ENCODE measurements at regions not wholly inside any gene's neighbourhood (a gene's known extent, or its start where the extent isn't known, plus 50 kb on each side); places are given as distances from the start of the nearest gene placed in this dataset.
A peak's percentile ranks its signal among the peaks of the same experiment; 100 is the strongest.

DNA sequence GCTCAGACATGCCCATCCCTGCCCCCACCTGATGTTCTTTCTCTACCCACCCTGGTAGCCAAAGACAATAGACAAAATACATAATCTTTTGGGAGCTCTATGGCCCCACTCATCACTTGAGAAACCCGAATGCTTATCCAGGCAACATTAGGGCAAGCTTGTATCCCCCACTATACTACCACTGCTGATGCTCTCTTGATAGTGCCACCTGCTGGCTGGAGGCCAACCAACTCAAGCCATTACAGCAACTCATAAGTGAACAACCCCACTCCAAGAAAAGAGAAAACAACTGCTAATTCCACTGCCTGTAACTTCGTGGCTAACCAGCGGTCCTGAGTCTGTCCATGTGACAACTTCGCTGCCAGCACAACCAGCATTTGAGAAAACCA, 342.5 kb upstream of the TGFBR2 start:
- DNase-seq (ENCODE audit: low spot score), result no peak

DNA sequence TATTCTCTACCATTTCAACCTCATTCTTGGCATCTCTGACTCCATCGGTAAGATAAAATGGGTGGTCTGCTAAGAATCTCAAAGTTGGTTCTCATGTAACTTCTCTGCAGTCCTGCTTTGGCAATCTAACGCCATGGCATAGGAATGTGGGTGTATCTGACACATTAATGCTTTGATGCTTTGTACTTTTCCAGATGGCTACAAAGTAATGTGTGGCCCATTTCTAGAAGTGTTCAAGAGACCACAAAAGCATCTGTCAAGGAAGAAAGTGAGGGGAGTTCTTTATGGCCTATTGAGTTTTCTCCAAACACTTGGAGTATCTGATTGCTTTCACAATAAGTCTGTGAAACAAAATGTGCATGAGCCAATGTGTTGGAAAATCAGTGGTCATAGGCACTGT, 339.9 kb upstream of the TGFBR2 start:
- DNase-seq (ENCODE audit: low spot score), result no peak

DNA sequence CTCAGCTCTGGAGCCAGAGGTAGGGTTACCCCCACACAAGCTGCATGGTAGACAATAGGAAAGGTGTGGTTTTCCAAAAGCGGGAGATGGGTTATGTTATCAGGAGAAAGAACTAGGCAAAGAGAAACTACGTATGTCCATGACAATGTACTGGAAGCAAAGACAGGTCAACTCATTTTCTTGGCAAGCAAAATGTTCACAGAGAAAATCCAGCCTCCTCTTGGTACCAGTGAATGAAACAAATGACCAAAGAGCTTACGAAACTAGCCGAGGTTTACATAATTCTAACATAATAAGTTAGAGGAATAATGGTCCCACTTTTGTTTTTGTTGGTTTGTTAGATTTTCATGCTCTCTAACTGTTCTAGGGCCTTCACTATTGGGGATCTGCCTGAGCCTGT, 338.1 kb upstream of the TGFBR2 start:
- DNase-seq (ENCODE audit: low spot score), result no peak

DNA sequence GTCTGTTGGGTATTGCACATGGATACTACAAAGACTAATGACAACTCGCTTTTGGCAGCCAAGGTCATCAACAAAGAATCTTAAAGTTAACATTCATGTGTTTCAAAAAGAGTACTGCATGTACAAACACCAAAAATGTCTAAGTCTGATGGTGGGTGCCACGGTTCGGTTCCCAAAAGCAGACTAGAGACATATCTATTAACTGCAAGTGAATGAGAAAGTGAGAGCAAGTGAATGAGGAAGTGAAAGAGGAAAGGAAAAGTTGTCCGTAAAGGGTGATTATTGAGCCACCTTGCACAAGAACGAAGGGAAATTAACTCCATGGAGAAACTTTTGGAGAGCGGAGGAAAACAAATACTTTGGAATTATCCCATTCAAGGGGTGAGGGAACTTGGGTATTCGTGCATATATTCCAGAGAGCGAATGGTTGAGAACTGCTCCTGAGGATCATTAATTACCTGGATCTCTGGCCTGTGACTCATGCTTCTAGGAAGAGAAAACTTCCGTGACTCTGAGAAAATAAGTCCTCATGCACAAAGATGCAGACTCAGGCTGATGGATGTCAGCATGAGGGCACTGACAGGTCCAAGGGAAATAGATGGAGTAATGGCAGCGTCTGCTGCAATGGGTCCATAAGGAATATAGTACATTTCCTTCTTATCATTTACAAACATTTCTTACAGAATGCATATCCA, 336.5 kb upstream of the TGFBR2 start:
- DNase-seq (ENCODE audit: low spot score), result no peak

DNA sequence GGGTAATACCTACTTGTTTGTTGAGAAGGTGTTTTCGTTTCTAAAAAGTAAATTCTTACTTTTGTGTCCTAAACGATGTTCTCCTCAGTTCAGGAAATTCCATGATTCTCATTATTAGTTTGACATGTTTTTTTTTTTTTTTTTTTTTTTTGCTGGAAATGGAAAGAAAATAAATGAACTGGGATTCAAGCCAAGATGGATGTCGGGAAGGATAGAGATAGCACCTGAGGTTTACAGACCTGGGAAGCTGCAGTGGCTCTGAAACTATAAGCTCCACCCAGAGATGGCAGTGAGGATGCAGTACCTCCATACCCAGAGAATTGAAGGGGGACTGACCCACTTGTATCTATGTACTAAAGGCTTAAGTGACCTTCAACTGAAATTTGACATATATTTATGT, 334.6 kb upstream of the TGFBR2 start:
- DNase-seq (ENCODE audit: low spot score), result no peak

DNA sequence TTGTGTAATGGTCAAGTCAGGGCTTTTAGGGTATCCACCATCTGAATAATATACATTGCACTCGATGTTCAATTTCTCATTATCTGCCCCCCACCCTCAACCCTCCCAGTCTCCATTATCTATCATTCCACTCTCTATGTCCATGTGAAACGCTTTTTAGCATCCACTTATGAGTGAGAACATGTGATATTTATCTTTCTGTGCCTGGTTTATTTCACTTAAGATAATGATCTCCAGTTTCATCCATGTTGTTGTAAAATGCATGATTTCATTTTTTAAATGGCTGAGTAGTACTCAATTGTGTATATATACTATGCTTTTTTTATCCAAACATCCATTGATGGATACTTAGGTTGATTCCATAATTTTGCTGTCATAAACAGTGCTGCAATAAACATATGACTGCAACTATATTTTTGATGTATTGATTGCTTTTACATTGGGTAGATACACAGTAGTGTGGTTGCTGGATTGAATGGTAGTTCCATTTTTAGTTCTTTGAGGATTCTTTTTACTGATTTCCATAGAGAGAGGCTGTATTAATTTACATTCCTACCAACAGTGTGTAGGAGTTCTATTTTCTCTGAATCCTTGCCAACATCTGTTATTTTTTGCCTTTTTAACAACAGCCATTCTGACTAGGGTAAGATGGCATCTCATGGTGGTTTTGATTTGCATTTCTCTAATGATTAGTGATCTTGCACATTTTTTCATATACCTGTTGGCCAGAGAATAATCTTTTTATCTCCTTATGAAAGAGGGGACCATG, 332.9 kb upstream of the TGFBR2 start:
- no peak for DNase-seq (ENCODE audit: low spot score)

DNA sequence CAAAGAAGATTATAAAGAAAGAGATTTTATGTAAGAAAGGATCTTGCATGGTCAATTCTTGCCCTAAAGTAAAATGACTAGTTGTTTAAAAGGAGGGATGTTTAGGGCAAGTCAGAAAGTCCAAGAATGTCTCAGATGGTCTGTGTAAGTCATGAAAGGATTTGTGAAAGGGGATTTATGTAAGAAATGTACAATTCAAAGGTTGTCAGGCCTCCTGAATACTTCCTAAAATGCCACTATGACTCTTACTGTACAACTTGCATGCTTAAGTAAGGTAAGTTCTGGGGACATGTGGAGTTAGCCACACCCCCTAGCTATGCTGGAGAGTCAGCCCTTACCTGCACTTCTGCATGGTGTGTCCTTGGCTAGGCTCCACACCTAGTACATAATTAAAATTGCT, 328.9 kb upstream of the TGFBR2 start:
- no peak for DNase-seq (ENCODE audit: low spot score)

DNA sequence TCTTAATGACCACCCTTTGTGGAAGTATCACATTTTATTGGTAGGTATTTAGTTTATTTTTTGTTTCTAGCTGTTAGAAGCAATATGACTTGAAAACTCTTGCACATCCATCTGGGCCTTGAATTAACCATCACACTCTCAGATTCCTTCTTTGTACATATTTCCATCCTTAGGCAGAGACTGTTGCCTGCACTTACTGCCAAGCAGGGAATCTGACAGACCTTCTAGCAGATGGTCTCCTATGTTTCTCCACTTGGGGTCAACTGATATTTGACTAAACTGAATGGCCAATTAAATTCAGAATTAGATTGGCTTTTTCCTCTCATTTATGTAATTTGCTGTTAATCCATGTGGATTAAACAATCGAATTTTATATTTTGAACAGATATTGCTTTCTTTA, 324.9 kb upstream of the TGFBR2 start:
- no peak for DNase-seq (ENCODE audit: low spot score)

DNA sequence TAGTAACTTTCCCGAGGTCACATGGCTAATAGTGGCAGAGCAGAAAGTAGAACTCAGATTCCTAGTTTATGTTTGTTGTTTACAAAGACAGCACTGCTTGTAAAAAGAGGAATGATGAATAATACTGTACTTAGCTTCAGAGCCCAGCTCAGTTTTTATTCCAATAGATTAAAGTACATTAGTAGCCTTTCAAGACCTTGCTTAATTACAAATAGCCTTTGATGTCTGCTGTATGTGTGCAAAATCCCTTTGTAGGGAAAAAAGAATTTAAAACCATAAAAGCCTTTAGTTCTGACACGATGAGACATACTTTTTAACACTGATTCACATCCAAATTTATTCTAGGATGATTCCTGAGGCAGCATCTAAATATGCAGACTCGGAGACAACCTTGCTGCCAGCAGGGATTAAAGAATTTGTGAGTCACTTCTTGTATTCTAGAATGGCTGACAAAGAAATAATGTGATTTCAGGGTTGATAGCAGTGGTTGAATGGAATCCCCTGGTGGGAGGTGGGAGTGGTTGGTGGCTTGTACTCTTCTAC, 324.2 kb upstream of the TGFBR2 start:
- DNase-seq (ENCODE audit: low spot score), result peak; percentile 70

DNA sequence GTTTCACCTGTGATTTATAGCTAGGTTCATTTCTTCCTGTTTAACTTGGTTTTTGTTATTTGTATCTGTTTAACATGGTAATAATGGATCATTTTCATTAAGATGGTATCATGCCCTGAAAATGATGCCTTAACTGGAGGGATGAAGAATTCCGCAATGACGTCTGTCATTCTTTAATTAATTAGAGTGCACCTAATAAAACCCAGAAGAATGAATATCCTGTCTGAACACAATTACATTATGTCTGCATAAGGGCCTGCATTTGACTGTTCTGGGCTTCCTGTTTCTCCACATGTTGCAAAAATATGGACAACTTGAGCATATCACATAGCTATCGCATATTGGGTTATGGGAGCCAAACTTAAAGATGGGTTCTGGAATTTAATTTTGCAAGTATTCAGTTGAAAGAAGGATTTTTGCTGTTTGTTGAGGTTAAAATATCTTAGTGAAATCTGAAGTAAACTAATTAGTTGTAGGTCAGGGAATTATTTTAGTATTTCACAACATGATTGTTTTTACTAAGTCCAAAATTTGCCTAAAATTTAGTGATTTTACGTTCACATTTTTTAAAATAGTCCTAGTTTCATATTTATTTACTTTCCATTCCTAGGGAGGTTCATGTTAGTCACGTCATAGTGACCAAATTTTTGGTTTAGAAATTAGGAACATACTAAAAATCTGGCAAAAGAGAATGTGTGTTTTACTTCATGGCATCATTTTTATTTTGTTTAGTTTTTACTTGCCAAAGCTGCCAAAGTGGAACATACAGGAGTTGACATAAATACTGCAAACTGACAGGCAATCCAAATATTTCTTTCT, 321.0 kb upstream of the TGFBR2 start:
- no peak for DNase-seq (ENCODE audit: low spot score)

DNA sequence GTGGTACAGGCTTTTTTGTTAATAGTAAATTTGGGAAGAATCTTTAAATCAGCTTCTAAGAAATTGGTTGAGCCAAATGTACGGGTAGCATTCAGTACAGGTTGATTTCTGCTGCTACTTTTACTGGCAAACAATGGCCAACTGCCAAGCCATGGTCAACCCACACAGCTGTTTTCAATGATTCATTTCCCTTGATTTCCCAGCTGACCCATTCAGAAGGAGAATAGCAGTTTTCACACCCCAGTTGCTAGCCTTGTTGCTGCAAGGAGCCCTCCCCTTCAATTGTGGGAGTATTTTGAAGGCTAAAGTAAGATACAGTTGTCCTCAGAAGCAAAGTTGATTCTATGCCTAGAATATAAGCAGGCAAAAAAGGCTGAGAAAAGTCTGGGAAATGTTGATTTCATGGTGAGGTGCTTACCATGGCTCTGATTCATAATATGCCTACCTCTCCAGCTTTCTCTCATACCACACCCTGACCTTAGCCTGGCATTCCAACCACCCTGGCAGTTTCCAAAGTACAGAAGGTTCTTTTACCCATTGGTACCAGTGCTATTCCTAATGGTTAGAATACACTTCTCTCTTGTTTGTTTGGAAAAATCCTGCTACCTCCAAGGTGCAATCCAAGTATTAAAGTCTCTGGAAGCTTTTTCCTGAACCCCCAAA, 320.3 kb upstream of the TGFBR2 start:
- DNase-seq (ENCODE audit: low spot score), result peak; percentile 82

DNA sequence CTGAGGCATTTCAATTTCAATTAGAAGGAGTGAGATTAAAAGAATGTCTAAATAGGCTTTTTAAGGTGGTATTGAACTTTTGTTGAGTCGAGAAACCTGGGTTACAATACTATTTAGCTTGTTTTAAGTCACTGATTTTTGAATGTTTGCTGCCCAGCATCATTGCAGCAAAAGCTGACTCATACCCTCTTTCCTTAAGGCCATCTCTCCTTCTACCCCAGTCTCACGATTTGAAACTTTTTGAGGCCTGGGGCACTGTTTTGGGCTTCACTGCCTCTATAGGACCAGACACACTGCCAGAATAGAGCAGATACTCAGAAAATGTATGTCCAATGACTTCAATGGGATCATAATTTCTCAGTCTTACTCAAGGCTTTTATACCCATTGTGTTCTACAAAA, 319.6 kb upstream of the TGFBR2 start:
- DNase-seq (ENCODE audit: low spot score), result no peak

DNA sequence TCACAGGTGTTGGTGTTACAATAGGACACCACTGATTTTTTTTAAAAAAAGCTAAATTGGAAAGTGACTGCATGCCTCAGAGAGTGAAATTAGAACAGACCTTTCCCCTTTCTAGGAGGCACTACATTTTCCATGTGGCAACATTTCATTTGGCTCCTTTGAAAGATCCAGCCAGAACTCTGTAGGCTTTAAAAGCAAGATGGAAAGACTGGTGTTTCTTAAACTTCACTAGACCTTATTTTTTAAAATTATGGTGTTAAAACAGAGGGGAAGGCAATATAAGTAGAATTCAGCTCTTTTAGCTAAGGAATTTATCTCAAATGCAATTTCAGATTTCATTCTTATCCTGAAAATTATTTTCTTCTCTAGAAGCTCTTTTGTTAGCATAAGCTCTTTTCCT, 317.6 kb upstream of the TGFBR2 start:
- no peak for DNase-seq (ENCODE audit: low spot score)

DNA sequence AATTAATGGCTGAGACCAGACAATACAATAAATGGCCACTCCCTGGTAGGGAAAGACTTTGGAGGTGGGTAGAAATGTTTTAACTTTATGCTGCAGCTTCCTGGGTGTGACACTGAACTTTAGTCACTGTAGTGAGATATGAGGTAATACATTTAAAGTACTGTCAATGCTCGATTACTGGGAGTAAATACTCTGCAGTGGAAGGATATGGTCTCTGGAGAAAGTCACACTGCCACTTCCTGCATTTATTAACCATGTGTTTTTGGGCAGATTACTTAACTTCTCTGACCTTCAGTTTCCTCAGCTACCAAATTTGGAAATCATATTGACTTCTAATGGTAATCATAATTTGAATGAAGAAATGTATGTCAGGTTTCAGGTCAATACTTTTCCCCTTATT, 317.1 kb upstream of the TGFBR2 start:
- DNase-seq (ENCODE audit: low spot score), result peak; percentile 67

DNA sequence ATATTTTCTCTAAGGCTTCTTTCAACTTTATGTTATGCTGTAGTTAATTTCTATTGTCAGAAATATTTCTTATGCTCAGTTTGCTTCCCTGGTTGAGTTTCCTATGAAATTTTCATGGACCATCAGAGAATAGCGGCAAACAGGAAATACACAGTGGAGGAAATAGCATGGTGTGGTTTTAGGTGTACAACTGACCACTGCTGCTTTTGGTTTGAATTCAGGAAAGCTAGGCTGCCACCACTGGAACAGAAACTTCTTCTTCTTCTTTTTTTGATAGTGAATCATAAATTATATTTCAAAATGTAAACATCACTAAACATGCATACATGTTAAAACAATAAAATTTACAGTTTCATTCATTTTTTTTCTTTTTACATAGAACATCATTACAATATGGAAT, 316.6 kb upstream of the TGFBR2 start:
- DNase-seq (ENCODE audit: low spot score), result no peak

DNA sequence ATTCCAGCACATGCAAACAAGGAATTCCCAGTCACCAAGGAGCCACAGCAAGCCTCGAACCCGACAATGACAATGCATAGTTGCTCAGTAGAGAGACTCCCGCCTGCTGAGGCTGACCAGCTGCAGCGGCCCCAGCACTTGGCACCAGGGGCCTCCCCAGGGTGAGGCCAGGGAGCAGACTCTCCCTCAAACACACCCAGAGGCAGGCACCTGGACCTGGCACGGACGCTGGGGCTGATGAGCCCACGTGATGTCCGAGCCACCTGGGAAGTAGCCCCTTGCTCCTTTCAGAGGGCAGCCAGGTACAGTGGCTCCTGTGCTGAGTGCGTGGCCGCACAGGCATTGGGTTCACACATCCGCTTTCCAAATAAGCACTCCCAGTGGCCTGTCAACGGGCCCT, 315.9 kb upstream of the TGFBR2 start:
- no peak for DNase-seq (ENCODE audit: low spot score)

DNA sequence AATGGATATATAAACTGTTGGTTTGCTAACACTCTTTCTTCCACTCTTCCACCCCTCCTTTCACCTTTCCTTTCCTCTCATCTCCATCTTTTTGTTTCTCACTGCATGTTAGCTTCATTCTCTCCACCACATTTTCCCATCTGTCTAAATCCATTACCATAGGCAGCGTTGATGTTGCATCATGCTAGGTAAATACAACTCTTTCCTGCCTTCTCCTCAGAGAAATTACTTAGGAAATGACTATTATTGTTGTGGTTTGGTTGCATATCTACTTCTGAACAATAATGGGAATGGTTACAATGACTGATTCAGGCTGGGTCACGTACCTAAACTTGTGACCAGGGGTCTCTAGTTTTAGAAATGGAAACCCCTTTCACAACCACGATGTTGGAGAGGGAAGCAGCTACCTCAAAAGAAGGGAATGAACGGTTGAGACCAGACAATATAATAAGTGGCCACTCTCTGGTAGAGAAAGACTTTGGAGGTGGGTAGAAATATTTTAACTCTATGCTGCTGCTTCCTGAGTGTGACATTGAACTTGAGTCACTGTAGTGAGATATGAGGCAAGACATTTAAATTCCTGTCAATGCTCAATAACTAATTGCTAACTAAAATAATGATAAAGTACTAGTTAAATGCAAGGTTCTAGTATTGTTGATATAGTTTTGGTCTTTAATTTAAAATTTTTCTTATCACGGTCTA, 314.1 kb upstream of the TGFBR2 start:
- no peak for DNase-seq (ENCODE audit: low spot score)

DNA sequence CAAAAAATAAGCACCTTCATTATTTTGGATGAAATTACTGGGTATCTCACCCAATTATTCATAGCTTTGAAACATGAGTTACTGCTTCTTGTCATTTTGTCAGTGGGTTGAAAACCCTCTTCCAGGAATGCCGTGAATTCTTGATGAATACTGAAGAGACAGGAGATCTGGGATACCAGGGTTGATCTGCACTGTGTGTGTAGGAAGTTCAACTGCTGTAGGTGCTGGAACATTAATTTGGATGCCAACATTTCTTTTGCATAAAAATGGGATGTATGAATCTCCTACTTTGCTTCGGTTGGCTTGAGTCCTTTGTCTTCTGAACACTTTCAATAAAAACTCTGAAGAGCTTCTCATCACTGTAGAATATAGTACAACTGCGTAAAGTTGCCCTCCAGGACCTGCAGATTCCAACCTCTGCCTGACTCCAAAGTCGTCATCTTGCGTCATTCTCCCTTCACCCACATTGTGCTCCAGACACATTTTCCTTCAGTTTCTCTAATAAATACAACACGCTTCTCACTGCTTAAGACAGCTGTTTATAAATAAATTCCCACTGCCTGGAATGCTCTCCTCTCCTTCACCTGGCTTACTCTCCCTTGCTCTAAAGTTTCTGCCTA, 312.7 kb upstream of the TGFBR2 start:
- DNase-seq (ENCODE audit: low spot score), result no peak

DNA sequence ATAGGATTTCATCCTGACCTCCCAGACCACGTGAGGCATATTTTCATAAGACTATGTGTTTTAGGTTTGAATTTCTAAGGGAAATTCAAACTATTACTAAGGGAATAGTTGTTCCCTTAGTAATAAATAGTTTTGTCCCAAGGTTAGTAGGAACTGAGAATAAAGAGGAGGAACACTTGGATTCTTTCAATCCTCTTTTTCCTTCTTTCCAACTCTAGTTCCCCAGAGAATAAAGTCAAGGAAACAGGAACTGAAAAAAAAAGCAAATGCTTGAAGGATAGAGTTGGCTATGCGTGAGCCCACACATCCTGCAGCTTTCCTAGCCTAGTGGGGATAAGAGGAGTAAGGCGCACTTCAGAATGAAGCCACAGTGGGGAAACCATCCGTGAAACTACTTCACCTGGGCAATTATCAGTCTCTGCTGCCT, 312.1 kb upstream of the TGFBR2 start:
- no peak for DNase-seq (ENCODE audit: low spot score)

DNA sequence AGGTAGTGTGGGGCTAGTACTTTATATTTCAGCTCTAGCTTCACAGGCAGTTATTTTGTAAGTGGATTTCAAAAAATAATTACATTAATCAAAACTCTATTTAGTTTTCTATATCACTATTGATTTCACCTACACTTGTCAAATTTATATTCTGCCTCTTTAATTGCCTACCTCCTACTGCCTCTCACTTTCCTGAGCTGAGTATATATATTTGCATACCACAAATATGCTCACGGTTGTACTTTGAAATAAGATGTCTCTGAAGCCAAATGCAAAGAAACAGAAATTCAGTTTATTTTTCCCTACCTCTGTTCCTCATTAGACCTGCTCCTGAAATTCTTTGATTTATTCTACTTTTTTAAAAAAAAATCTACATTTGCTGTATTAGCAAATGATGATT, 309.3 kb upstream of the TGFBR2 start:
- no peak for DNase-seq (ENCODE audit: low spot score)
